SU-DHL-6 (cell line): ENCODE measurements at regions not wholly inside any gene's neighbourhood (a gene's known extent, or its start where the extent isn't known, plus 50 kb on each side); places are given as distances from the start of the nearest gene placed in this dataset.

Experiments
- H2AFZ ChIP-seq: fragments of 200-600 bp; sonication (generic); 2 replicates; pipeline ENCODE4 v1.6.1; 2014; ENCODE audit warnings: low read depth, mild to moderate bottlenecking, moderate library complexity, mixed read lengths, antibody characterized with exemption, low read length; ENCODE audit not compliant: severe bottlenecking
- H3F3A ChIP-seq: fragments of 200-600 bp; shearing (Covaris generic); 2 replicates; pipeline ENCODE4 v1.6.0; 2016; ENCODE audit warnings: antibody characterized with exemption, mild to moderate bottlenecking; ENCODE audit not compliant: insufficient read depth
- H3K27ac ChIP-seq: fragments of 200-600 bp; sonication (generic); 2 replicates; pipeline ENCODE4 v1.5.1; 2016; ENCODE audit warnings: low read depth, mild to moderate bottlenecking, low read length, moderate library complexity, mixed read lengths
- H3K27me3 ChIP-seq: fragments of 200-600 bp; sonication (generic), shearing (Covaris generic); 2 replicates; pipeline ENCODE4 v1.6.0; 2014; ENCODE audit warnings: mild to moderate bottlenecking, low read length
- H3K36me3 ChIP-seq: fragments of 200-600 bp; sonication (generic); 2 replicates; pipeline ENCODE4 v1.6.1; 2014; ENCODE audit warnings: mild to moderate bottlenecking, low read length, mixed read lengths
- H3K4me2 ChIP-seq: fragments of 300-600, 200-600 bp; shearing (Covaris generic), sonication (generic); 2 replicates; pipeline ENCODE4 v1.6.0; 2014; ENCODE audit warnings: low read length, low read depth, mild to moderate bottlenecking; ENCODE audit not compliant: poor library complexity, severe bottlenecking
- H3K4me3 ChIP-seq: fragments of 200-600 bp; sonication (generic); 2 replicates; pipeline ENCODE4 v1.5.1; 2014; ENCODE audit warnings: antibody characterized with exemption, low read length, mild to moderate bottlenecking, mixed read lengths; ENCODE audit not compliant: insufficient read depth, poor library complexity, severe bottlenecking
- H3K79me2 ChIP-seq: fragments of 200-600 bp; sonication (generic); 2 replicates; pipeline ENCODE4 v1.6.1; 2014; ENCODE audit warnings: mild to moderate bottlenecking, low read length, moderate library complexity; ENCODE audit not compliant: insufficient read depth
- H3K9ac ChIP-seq: fragments of 200-600 bp; sonication (generic); 2 replicates; pipeline ENCODE4 v1.7.0; 2014; ENCODE audit warnings: mild to moderate bottlenecking, low read length
- H3K9me2 ChIP-seq: fragments of 200-600 bp; sonication (generic); replicated peaks from 2 replicates; pipeline ENCODE4 v1.6.1; 2014; ENCODE audit warnings: low read length; ENCODE audit not compliant: insufficient read depth
- H3K9me3 ChIP-seq: fragments of 200-600 bp; sonication (generic); 2 replicates; pipeline ENCODE4 v1.6.1; 2014; ENCODE audit warnings: low read length, mixed read lengths; ENCODE audit not compliant: insufficient read depth
- H4K20me1 ChIP-seq: fragments of 200-600 bp; sonication (generic); 2 replicates; pipeline ENCODE4 v1.6.1; 2014; ENCODE audit warnings: low read depth, mild to moderate bottlenecking, antibody characterized with exemption, low read length, moderate library complexity, mixed read lengths
- CTCF ChIP-seq: fragments of 200-600 bp; sonication (generic); IDR thresholded peaks from one replicate; pipeline ENCODE4 v1.5.1; 2017; ENCODE audit warnings: antibody characterized with exemption, mild to moderate bottlenecking, low read length, moderate library complexity; ENCODE audit not compliant: insufficient read depth, poor library complexity, severe bottlenecking
- EZH2phosphoT487 ChIP-seq: fragments of 200-600 bp; sonication (generic), shearing (Covaris generic); conservative IDR thresholded peaks from 2 replicates; pipeline ENCODE4 v1.6.1; 2018; ENCODE audit warnings: mild to moderate bottlenecking, antibody characterized with exemption, low read length, moderate library complexity, mixed read lengths

- Histone ChIP-seq H3K79me2 (no peaks in the 10 kb centered on the region), H3K9ac (no peak overlapping the region), H2AFZ (no peak overlapping the region), H3K27ac (no peak overlapping the region), H3F3A (peaks cover 13% of the 10 kb centered on the region; the same call in 1 of the 2 replicates), H3K4me3 (no peak overlapping the region), H4K20me1 (no peaks in the 10 kb centered on the region), H3K4me2 (no peak overlapping the region), H3K27me3 (no peaks in the 10 kb centered on the region), H3K9me2 (no peaks in the 10 kb centered on the region), H3K36me3 (no peaks in the 10 kb centered on the region), H3K9me3 (no peaks in the 10 kb centered on the region)
- TF ChIP-seq EZH2phosphoT487 (no peak), CTCF (no peak)
Observed at GRCh38 chr11:121366038-121366437, 73.5 kb downstream of the SC5D start.

GRCh38 chr11:121367001-121367843 is 74.7 kb downstream of the SC5D start:
- no peaks in the 10 kb centered on the region for H3K79me2 ChIP-seq
- peak overlapping the region; percentile 73 for H3K27ac ChIP-seq
- no peaks in the 10 kb centered on the region for H3K9me2 ChIP-seq
- H2AFZ ChIP-seq, result peak overlapping the region; percentile 67
- H3K36me3 ChIP-seq, result no peaks in the 10 kb centered on the region
- peaks cover 13% of the 10 kb centered on the region; the same call in 1 of the 2 replicates for H3F3A ChIP-seq
- TF ChIP-seq EZH2phosphoT487 (no peak), CTCF (no peak)
- H3K4me3 ChIP-seq, result peak overlapping the region; percentile 35
- H3K27me3 ChIP-seq, result no peaks in the 10 kb centered on the region
- H3K9ac ChIP-seq, result peak overlapping the region; percentile 31
- peak overlapping the region; percentile 63 for H3K4me2 ChIP-seq
- H4K20me1 ChIP-seq, result no peaks in the 10 kb centered on the region
- H3K9me3 ChIP-seq, result no peaks in the 10 kb centered on the region

- peak overlapping the region; percentile 73 for H3K27ac ChIP-seq
- no peak for TF ChIP-seq CTCF
- TF ChIP-seq EZH2phosphoT487, result no peak
- H3K9me3 ChIP-seq, result no peaks in the 10 kb centered on the region
- no peaks in the 10 kb centered on the region for H3K27me3 ChIP-seq
- peak overlapping the region; percentile 67 for H2AFZ ChIP-seq
- H4K20me1 ChIP-seq, result no peaks in the 10 kb centered on the region
- H3K9me2 ChIP-seq, result no peaks in the 10 kb centered on the region
- H3K4me3 ChIP-seq, result peak overlapping the region; percentile 35
- peaks cover 17% of the 10 kb centered on the region; the same call in 1 of the 2 replicates for H3F3A ChIP-seq
- H3K4me2 ChIP-seq, result peak overlapping the region; percentile 63
- H3K36me3 ChIP-seq, result no peaks in the 10 kb centered on the region
- no peaks in the 10 kb centered on the region for H3K79me2 ChIP-seq
- peak overlapping the region; percentile 31 for H3K9ac ChIP-seq
Observed at GRCh38 chr11:121367844-121368225, 75.3 kb downstream of the SC5D start.
